Caki2 (cell line): ENCODE measurements at regions not wholly inside any gene's neighbourhood (a gene's known extent, or its start where the extent isn't known, plus 50 kb on each side); places are given as distances from the start of the nearest gene placed in this dataset.

Experiments
- DNase-seq: peaks from one replicate; pipeline ENCODE4 v3.0.0-alpha.2; 2015; ENCODE audit warnings: low read depth
- in situ Hi-C: cut with HindIII; loops from 2 replicates; pipeline ENCODE4 v1.10.0; 2016; ENCODE audit warnings: low sequenced_read_pairs, low pct_unique_long_range_greater_than_20kb, mixed read lengths

DNA sequence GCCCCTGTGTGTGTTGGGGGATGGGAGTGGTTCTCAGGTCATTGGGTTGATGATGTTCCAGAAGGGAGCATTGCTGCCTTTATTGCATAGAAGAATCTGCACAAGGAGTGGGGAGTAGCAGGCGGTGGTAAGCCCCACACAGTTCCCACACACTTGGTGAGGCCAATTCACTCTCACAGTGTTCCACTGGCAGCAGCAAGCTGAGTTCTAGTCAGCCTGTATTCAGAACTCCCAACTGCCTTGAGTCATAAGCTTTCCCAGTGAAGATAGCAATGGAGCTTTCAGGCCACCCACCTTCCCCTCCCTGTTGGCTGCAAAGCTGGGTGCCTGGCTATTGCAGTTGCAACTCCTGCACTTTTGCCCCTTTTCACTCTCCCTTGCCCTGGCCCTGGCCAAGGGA lies 181.1 kb upstream of the RBMS3 start:
- in situ Hi-C loops = no loop called here

GRCh38 chr3:29100292-29100691 lies 180.6 kb upstream of the RBMS3 start:
- in situ Hi-C loops = no loop called here
- DNase-seq = no peak

More for the DNA sequence above, 181.1 kb upstream of the RBMS3 start:
- DNase-seq = no peak

GRCh38 chr3:29128001-29128400 lies 152.9 kb upstream of the RBMS3 start:
- no peak for DNase-seq

GRCh38 chr3:29137601-29138000 lies 143.3 kb upstream of the RBMS3 start:
- in situ Hi-C loops = no loop called here
- DNase-seq = no peak

More at GRCh38 chr3:29128001-29128400, 152.9 kb upstream of the RBMS3 start:
- in situ Hi-C loops = no loop called here

- no peak for DNase-seq
- in situ Hi-C loops = no loop called here
These were observed 142.7 kb upstream of the RBMS3 start for GRCh38 chr3:29138171-29138570.

DNA sequence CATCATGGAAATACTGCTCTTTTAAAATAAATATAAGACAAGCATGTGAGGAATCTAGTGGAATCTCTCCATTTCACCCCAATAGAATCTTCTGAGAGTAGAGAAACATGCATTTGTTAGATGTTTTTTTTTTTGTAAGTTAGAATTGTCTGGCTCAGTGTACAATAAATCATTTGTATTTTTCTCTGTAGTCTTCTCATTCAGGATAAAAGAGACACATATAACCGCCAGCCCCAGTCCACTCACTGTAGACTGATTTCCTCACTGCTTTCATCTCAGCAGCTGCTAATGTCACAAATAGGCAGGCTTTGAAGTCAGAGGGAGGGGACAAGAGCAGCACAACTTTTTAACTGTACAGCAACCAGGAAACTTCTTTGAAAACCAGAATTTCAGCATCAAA lies 140.2 kb upstream of the RBMS3 start:
- DNase-seq = no peak
- in situ Hi-C loops = no loop called here

- DNase-seq = no peak
- in situ Hi-C loops = no loop called here
These were observed 139.5 kb upstream of the RBMS3 start for GRCh38 chr3:29141197-29141917.

GRCh38 chr3:29141918-29142275 lies 139.0 kb upstream of the RBMS3 start:
- no peak for DNase-seq
- in situ Hi-C loops = no loop called here

GRCh38 chr3:29143151-29143550 lies 137.7 kb upstream of the RBMS3 start:
- in situ Hi-C loops = no loop called here
- DNase-seq = no peak

DNA sequence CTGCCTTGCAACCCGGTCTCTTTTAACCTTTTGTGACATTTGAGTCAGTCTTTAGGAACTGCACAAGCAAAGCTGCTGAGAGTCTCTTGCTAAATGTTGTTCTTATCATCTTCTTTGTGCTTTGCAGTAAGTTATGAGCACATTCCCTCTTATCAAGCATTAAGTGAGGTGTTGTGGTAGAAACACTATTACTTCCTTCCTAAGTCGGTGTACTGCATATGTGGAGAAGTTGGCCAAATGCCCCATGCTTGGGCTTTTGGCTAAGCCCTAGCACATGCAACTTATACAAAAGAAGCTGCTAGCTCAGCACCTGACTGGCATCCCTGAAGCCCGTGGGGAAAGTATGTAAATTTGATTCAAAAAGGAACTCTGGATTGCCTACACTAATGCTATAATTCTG lies 136.5 kb upstream of the RBMS3 start:
- in situ Hi-C loops = no loop called here

GRCh38 chr3:29144807-29145206 lies 136.1 kb upstream of the RBMS3 start:
- DNase-seq = no peak
- in situ Hi-C loops = no loop called here

More for the DNA sequence above, 136.5 kb upstream of the RBMS3 start:
- DNase-seq = no peak

DNA sequence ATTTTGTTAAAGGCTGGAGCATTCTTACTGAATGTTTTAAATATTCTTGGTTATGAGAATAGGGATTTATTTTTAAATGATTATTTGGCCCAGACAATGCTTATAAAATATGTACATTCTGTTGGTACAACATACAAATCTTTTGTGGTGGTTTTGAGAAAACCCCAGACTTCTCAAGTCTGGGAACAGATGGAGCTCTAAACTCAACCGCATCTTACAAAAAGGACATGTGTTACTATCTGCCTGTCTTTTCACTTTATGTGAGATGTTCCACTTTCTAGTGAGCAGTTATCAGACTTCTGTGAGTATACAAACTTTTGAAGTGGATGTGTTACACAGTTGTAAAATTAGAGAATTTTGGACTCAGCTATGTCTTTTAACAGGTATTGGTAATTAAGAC lies 135.5 kb upstream of the RBMS3 start:
- in situ Hi-C loops = no loop called here
- DNase-seq = no peak

GRCh38 chr3:29152379-29152778 lies 128.5 kb upstream of the RBMS3 start:
- in situ Hi-C loops = no loop called here
- DNase-seq = no peak

GRCh38 chr3:29153811-29154210 lies 127.1 kb upstream of the RBMS3 start:
- DNase-seq = no peak
- in situ Hi-C loops = no loop called here

- DNase-seq = no peak
- in situ Hi-C loops = no loop called here
These were observed 124.7 kb upstream of the RBMS3 start for GRCh38 chr3:29156086-29156715.

- in situ Hi-C loops = no loop called here
- DNase-seq = no peak
These were observed 116.0 kb upstream of the RBMS3 start for GRCh38 chr3:29164825-29165224.

- in situ Hi-C loops = no loop called here
- no peak for DNase-seq
These were observed 113.7 kb upstream of the RBMS3 start for GRCh38 chr3:29167180-29167579.

- in situ Hi-C loops = no loop called here
These were observed 112.8 kb upstream of the RBMS3 start for GRCh38 chr3:29168081-29168480.

GRCh38 chr3:29168696-29169095 lies 112.2 kb upstream of the RBMS3 start:
- in situ Hi-C loops = no loop called here
- no peak for DNase-seq

More at GRCh38 chr3:29168081-29168480, 112.8 kb upstream of the RBMS3 start:
- DNase-seq = no peak

DNA sequence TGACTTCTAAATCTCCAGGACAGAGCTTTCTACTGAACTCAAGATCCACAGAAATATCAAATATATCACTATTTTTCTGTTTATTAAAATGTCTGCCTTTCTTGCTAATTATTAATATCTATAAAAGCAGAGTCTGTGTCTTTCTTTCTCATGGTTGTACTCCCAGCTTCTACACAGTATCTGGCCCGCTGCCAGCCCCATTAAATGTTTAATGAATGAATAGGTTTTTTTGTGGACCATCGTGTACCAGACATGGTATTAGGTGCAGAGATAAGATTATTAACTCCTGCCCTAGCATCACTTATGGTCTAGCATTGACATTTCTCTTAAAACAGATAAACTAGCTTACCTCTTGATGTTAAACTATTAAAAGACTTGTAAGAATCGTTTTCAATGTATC lies 111.4 kb upstream of the RBMS3 start:
- no peak for DNase-seq
- in situ Hi-C loops = no loop called here
